Activated CD4-positive, alpha-beta memory T cell treated with anti-CD3 and anti-CD28 coated beads for 36 hours (primary cell): ENCODE measurements at regions not wholly inside any gene's neighbourhood (a gene's known extent, or its start where the extent isn't known, plus 50 kb on each side); places are given as distances from the start of the nearest gene placed in this dataset.

Source experiments
- CTCF ChIA-PET: fragments of 350-600 bp; sonication (Branson Sonifier 250); formaldehyde crosslinking; loops from one replicate; lab custom pipeline; 2021; ENCODE audit warnings: antibody characterized with exemption, inconsistent platforms; lab: Charles Lee
- POLR2A ChIA-PET: fragments of 350-600 bp; sonication (Branson Sonifier 250); formaldehyde crosslinking; loops from one replicate; lab custom pipeline; 2021; ENCODE audit warnings: antibody characterized with exemption; lab: Charles Lee
- DNase-seq: peaks from one replicate; pipeline ENCODE4 v3.0.0-alpha.2; 2020
- H3K27ac Mint-ChIP-seq: one replicate; pipeline ENCODE4 v1.8.0; 2021; ENCODE audit warnings: mixed read lengths
- H3K27me3 Mint-ChIP-seq: one replicate; pipeline ENCODE4 v1.8.0; 2021; ENCODE audit warnings: mixed read lengths
- H3K36me3 Mint-ChIP-seq: one replicate; pipeline ENCODE4 v1.8.0; 2021; ENCODE audit warnings: mixed read lengths
- H3K4me1 Mint-ChIP-seq: one replicate; pipeline ENCODE4 v1.8.0; 2021; ENCODE audit warnings: low read depth, mixed read lengths
- H3K4me3 Mint-ChIP-seq: one replicate; pipeline ENCODE4 v1.8.0; 2021; ENCODE audit warnings: mild to moderate bottlenecking, mixed read lengths
- H3K9me3 Mint-ChIP-seq: one replicate; pipeline ENCODE4 v1.8.0; 2021; ENCODE audit warnings: mixed read lengths
- intact Hi-C: fragments of 100-400 bp; cut with micrococcal nuclease; formaldehyde crosslinking; loops from one replicate; pipeline ENCODE4 v1.15.1; 2023

DNA sequence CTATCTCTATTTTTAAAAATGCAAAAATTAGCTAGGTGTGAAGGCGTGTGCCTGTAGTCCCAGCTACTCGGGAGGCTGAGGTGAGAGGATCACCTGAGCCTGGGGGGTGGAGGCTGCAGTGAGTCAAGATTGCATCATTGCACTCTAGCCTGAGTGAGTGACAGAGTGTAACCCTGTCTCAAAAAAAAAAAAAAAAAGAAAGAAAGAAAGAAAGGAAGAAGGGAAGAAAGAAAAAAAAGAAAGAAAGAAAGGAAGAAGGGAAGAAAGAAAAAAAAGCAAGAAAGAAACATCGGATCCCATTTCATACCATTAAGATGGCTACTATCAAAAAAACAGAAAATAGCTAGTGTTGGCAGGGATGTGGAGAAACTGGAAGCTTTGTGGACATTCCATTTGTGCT, 136.8 kb upstream of the WNT4 start:
- H3K4me3 Mint-ChIP-seq = no peak overlapping the region
- no peaks in the 10 kb centered on the region for H3K36me3 Mint-ChIP-seq
- intact Hi-C loops = no loop called here
- ChIA-PET CTCF (interaction anchor here (0.6 to 1.7 kb wide), 2 partner anchors 162 to 175 kb away, joined by 3 to 5 read pairs; no protein-coding TSS in a partner anchor), POLR2A (no interaction called here)
- no peak overlapping the region for H3K27ac Mint-ChIP-seq
- H3K9me3 Mint-ChIP-seq = peaks cover 5% of the 10 kb centered on the region
- H3K4me1 Mint-ChIP-seq = no peaks in the 10 kb centered on the region
- H3K27me3 Mint-ChIP-seq = peaks cover 16% of the 10 kb centered on the region
- no peak for DNase-seq

DNA sequence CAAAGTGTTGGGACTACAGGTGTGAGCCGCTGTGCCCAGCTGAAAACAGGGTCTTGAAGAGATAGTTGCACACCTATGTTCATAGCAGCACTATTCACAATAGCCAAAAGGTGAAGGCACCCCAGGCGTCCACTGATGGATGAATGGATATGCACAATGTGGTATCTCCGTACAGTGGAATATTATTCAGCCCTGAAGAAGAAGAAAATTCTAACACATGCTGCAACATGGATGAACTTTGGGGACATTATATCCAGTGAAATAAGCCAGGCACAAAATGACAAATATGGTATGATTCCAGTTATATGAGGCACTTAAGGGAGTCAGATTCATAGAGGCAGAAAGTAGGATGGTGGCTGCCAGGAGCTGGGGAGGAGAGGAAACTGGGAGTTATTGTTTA, 137.6 kb upstream of the WNT4 start:
- H3K9me3 Mint-ChIP-seq = peaks cover 5% of the 10 kb centered on the region
- POLR2A ChIA-PET = no interaction called here
- CTCF ChIA-PET = interaction anchor here (0.6 kb wide), 1 partner anchor 163 kb away, joined by 3 read pairs; no protein-coding TSS in a partner anchor
- no peak overlapping the region for H3K4me3 Mint-ChIP-seq
- DNase-seq = no peak
- no peaks in the 10 kb centered on the region for H3K4me1 Mint-ChIP-seq
- H3K27ac Mint-ChIP-seq = no peak overlapping the region
- no peaks in the 10 kb centered on the region for H3K36me3 Mint-ChIP-seq
- intact Hi-C loops = no loop called here
- H3K27me3 Mint-ChIP-seq = peaks cover 16% of the 10 kb centered on the region

DNA sequence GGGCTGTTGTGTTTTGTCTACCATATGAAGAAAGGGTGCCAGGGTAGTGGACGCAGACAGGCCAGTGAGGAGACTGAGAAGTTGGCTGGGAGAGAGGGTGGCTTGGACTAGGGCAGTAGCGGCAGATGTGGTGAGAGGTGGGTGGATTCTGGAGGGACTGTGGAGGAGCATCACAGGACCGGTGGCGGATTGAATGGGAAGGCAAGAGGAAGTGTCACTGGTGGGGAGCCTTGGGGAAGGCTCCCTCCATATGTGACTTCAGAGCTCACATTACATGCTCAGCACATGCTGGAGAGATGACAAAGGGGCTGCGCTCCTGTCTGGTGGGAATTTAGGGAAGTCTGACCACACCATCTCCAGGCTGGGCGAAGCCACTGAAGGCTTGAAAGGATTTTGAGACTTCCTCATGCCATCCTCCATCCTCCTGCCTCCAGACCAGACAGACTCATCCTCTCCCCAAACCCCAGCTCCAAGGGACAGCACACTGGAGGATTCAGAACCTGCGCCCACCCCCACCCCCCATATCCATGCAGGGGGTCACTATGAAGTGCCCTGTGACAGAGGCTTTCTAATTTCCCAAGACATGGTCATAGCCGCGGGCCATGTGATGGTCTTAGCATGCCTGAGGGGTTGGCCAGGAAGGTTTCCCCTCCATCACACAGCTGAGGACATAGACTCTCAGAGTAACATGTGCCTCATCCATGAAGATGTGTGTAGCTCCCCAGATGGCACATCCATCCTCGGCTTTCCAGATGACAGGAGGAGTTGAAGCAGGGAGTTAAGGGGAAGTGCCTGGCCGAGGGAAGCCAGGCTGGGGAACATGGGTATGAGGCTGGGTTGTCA, 138.8 kb upstream of the WNT4 start:
- DNase-seq = no peak
- peaks cover 5% of the 10 kb centered on the region for H3K9me3 Mint-ChIP-seq
- CTCF ChIA-PET = interaction anchor here (1.0 kb wide), 1 partner anchor 151 kb away, joined by 3 read pairs; no protein-coding TSS in a partner anchor
- peaks cover 9% of the 10 kb centered on the region for H3K27me3 Mint-ChIP-seq
- H3K4me3 Mint-ChIP-seq = no peak overlapping the region
- H3K27ac Mint-ChIP-seq = no peak overlapping the region
- POLR2A ChIA-PET = no interaction called here
- H3K36me3 Mint-ChIP-seq = no peaks in the 10 kb centered on the region
- H3K4me1 Mint-ChIP-seq = no peaks in the 10 kb centered on the region
- intact Hi-C loops = no loop called here

DNA sequence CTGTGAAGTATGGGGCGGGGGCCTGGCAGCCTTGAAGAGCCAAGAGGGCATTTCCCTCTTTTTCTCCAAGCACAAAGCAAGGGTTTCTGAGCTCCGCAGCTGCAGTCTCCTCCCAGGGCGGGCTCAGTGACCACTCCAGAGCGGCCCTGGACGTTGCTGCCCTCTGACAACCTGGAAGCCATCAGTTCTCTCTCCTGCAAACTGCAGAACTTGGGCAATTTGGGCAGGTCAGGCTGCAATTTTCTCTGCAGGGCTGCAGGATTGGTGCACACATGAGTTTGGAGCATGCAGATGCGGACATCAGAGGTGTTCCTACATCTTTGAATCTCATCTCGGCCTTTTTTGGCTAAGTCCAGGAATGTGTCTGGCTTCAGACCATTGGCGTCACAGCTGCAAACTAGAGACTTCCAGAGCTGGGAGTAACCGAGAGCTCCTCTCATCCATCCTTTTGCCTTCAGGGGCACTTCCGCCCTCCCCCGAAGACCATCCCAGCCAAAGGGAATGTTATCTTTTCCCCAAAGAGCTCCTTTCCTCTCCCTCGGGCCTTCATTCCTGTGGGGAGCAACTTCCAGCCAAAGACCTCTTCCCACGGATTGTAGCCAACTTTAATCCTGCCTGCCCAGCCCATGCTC, 139.6 kb upstream of the WNT4 start:
- no peaks in the 10 kb centered on the region for H3K36me3 Mint-ChIP-seq
- POLR2A ChIA-PET = no interaction called here
- H3K9me3 Mint-ChIP-seq = peaks cover 5% of the 10 kb centered on the region
- no peak overlapping the region for H3K4me3 Mint-ChIP-seq
- CTCF ChIA-PET = interaction anchor here (1.0 kb wide), 1 partner anchor 151 kb away, joined by 3 read pairs; no protein-coding TSS in a partner anchor
- no peak for DNase-seq
- no peak overlapping the region for H3K27ac Mint-ChIP-seq
- H3K27me3 Mint-ChIP-seq = peaks cover 8% of the 10 kb centered on the region
- intact Hi-C loops = no loop called here
- H3K4me1 Mint-ChIP-seq = no peaks in the 10 kb centered on the region

DNA sequence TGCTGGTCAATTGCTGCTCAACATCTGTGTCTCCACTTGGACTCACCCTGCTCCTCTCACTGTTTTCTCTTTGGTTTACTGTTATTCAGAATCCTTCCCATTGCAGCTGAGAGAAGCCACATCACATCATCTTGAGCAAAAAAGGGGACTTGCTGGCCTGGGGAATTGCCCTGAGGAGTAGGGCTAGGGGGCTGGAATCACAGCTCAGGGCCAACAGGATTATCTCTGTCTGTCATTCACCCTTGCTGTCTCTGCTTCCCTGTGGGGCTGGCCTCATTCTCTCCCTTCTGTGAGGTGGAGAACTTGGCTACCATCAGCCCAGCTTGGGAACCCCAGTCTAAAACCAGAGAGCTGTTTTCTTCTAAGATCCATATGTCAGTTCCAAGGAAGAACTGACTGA, 140.7 kb upstream of the WNT4 start:
- ChIA-PET POLR2A (no interaction called here), CTCF (no interaction called here)
- DNase-seq = no peak
- no peaks in the 10 kb centered on the region for H3K36me3 Mint-ChIP-seq
- H3K27me3 Mint-ChIP-seq = peaks cover 8% of the 10 kb centered on the region
- no peak overlapping the region for H3K27ac Mint-ChIP-seq
- H3K9me3 Mint-ChIP-seq = peaks cover 5% of the 10 kb centered on the region
- H3K4me1 Mint-ChIP-seq = no peaks in the 10 kb centered on the region
- H3K4me3 Mint-ChIP-seq = no peak overlapping the region
- intact Hi-C loops = no loop called here

DNA sequence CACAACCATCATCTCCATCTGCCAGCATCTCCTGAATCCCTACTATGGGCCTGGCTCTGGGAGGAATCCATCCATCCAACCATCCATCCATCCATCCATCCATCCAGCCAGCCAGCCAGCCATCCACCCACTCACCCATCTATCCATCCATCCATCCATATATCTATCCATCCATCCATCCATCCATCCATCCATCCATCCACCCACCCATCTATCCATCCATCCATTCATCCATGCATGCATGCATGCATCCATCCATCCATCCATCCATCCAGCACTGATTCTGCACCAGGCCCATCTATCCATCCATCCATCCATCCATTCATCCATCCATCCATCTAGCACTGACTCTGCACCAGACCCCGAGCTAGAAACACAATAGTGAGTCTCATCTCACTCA, 141.3 kb upstream of the WNT4 start:
- Mint-ChIP-seq H3K9me3 (peaks cover 5% of the 10 kb centered on the region), H3K4me3 (no peak overlapping the region)

DNA sequence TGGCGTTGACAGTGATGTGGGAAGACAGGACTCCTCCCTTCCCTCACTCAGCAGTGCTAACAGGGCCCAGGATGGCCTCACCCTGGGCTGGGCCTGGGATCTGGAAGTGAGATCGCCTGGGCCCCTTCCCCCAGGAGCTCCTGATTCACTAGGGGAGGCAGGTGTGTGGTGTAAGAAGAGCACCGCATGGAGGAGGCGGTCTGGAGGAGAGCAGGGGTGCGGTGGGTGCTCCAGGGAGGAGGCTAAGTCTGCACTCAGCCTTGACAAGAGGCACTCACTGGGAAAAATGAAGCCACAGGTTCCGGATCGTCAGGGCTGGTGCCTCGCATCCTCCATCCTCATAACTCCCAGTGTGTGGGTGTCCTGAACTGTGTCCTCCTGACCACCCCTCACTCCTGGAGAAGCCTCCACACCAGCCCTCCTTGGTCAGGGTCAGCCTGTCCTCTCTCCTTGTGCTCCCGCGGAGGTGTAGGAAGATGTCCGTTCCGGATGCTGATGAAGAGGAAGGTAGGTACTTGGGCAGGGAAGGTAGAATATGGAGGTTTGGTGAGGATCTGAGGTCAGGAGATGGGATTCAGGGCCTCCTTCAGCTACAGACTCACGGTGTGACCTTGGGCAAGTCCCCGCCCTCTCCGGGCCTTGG, 142.1 kb upstream of the WNT4 start:
- intact Hi-C loops = no loop called here
- H3K9me3 Mint-ChIP-seq = peaks cover 5% of the 10 kb centered on the region
- DNase-seq = no peak
- CTCF ChIA-PET = no interaction called here
- no peaks in the 10 kb centered on the region for H3K36me3 Mint-ChIP-seq
- POLR2A ChIA-PET = no interaction called here
- no peak overlapping the region for H3K4me3 Mint-ChIP-seq
- no peak overlapping the region for H3K27ac Mint-ChIP-seq
- peaks cover 6% of the 10 kb centered on the region for H3K27me3 Mint-ChIP-seq
- H3K4me1 Mint-ChIP-seq = no peaks in the 10 kb centered on the region

More for the DNA sequence above, 141.3 kb upstream of the WNT4 start:
- DNase-seq = no peak
- ChIA-PET POLR2A (no interaction called here), CTCF (no interaction called here)
- Mint-ChIP-seq H3K4me1 (no peaks in the 10 kb centered on the region), H3K27me3 (peaks cover 6% of the 10 kb centered on the region), H3K27ac (no peak overlapping the region), H3K36me3 (no peaks in the 10 kb centered on the region)
- intact Hi-C loops = no loop called here

DNA sequence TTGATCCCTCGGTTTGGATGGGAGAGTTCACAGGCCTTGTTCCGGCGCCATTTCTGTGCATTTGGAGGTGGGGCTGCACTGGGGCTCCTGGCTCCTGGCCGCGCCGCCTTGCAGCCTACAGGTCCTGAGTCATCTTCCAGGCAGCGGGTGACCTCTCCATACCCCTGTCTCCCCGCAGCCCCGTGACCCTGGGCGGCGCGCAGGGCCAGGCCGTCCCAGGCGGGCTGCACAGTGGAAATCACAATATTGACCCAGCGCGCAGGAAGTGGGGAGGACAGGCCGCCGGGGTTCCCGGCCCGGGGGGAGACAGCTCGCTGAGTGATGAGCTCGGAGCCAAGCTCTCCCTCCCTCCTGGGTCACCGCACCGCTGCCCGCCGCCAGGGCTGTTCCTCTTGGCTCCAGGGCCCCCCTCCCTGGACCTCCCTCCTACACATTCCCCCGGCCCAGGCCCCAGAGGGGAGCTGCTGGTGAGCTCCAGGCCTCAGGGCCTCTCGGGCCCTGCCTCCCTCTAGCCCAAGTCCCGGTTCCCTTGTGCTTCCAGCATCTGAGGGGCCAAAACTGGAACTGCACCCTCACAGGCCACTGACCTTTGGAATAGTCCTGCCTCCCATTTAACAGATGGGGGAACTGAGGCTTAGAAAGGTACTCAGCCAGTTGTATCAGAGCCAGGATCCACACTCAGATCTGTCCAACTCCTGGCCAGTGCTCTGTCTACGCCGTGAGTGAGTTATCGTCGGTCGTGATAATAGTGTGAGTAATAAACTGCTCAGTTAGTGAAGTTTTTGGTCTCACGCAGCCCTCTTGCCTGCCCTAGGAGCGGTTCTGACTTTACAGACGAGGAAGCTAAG, 142.9 kb upstream of the WNT4 start:
- Mint-ChIP-seq H3K9me3 (peaks cover under 1% of the 10 kb centered on the region), H3K36me3 (no peaks in the 10 kb centered on the region), H3K4me1 (no peaks in the 10 kb centered on the region), H3K27me3 (peaks cover 6% of the 10 kb centered on the region), H3K4me3 (no peak overlapping the region), H3K27ac (no peak overlapping the region)
- CTCF ChIA-PET = no interaction called here
- POLR2A ChIA-PET = no interaction called here
- DNase-seq = no peak
- intact Hi-C loops = no loop called here

DNA sequence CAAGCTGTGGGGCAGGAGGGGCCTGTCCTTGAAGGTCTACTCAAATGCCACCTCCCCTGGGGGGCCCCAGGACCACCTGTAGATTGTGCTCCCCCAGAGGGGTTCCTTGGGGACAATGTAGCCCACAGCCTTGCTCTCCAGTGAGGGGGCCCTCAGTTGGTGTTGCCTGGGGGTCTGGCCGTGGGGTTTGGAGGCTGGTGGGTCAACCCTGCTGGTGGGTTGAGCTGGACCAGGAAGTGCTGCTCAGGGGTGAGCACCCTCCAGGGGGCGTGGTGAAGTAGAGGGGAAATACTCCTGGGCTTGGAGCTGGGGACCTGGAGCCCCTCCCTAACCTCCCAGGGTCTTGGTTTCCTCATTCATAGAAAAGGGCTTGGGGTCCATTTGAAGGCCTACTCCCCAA, 143.6 kb upstream of the WNT4 start:
- Mint-ChIP-seq H3K27me3 (peaks cover 7% of the 10 kb centered on the region), H3K4me3 (no peak overlapping the region), H3K9me3 (no peaks in the 10 kb centered on the region), H3K27ac (no peak overlapping the region), H3K36me3 (no peaks in the 10 kb centered on the region), H3K4me1 (no peaks in the 10 kb centered on the region)
- ChIA-PET CTCF (no interaction called here), POLR2A (no interaction called here)
- intact Hi-C loops = no loop called here
- no peak for DNase-seq

DNA sequence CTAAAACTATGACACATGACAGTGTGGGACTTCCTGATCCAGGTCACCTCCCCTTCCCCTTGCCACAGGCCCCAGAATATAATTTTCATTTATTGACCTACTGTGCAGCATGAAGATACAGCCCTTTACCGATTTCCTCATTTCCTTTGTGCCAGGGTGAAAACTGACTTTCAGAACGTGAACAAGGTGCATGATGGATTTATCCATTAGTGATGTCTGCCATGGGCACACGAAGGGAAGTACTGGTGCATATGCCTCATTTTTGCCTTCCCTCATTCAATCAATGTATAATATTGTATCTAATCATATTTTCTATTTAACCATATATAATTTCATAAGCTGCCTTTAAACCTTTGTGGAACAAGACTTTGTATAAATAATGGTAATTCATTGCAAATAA, 144.4 kb upstream of the WNT4 start:
- Mint-ChIP-seq H3K4me3 (no peak overlapping the region), H3K4me1 (no peaks in the 10 kb centered on the region), H3K27ac (no peak overlapping the region), H3K27me3 (peaks cover 7% of the 10 kb centered on the region), H3K36me3 (no peaks in the 10 kb centered on the region), H3K9me3 (no peaks in the 10 kb centered on the region)
- no peak for DNase-seq
- ChIA-PET POLR2A (no interaction called here), CTCF (no interaction called here)
- intact Hi-C loops = no loop called here

DNA sequence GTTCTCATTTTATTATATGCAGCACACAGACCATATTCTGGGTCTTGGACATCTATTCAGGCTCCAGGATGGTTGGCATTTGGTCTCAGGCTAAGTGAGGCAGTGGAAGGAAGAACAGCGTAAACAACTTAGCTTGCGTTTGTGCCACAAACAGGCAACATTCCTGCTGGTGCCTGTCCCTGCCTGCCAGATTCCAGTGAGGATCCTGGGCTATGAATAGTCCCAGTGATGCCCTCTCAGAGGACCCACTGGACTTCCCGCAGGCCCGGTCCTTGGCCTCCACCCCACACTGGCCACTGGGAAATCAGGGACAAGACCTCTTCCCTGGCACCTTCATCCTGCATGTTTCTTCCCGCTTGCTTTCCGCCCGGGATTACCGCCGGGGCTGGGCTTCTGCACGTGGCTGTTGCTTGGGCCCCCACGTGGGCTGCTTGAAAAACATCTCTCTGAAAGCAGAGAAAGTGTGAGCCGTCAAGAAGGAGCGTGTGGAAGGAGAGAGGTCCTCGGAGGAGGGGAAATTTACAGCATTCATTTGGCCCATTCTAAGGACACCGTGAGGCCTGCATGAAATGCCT, 145.1 kb upstream of the WNT4 start:
- Mint-ChIP-seq H3K9me3 (no peaks in the 10 kb centered on the region), H3K4me3 (no peak overlapping the region), H3K36me3 (no peaks in the 10 kb centered on the region), H3K4me1 (no peaks in the 10 kb centered on the region), H3K27ac (no peak overlapping the region), H3K27me3 (peaks cover 5% of the 10 kb centered on the region)
- POLR2A ChIA-PET = no interaction called here
- intact Hi-C loops = no loop called here
- CTCF ChIA-PET = no interaction called here
- DNase-seq = no peak
